Testis (tissue), 2 donors: ENCODE measurements at regions not wholly inside any gene's neighbourhood (a gene's known extent, or its start where the extent isn't known, plus 50 kb on each side); places are given as distances from the start of the nearest gene placed in this dataset.

Experiments used
- CTCF ChIP-seq, 3 experiments: fragments of 450-650 bp in 2 of 3; fragments of 200-600 bp in 1 of 3; sonication (generic) in 1 of 3; IDR thresholded peaks; one replicate each; pipeline ENCODE4 v1.5.1; 2016 to 2019; ENCODE audit warnings: antibody characterized with exemption in 3 of 3, mild to moderate bottlenecking in 2 of 3, moderate library complexity in 1 of 3
- POLR2A ChIP-seq: fragments of 450-650 bp; IDR thresholded peaks from one replicate; pipeline ENCODE4 v1.6.1; 2017; ENCODE audit warnings: antibody characterized with exemption, mild to moderate bottlenecking, moderate library complexity

GRCh38 chr20:11221046-11221445, 547.2 kb upstream of the JAG1 start:
- TF ChIP-seq POLR2A, result no peak
- no peak for TF ChIP-seq CTCF (IDR thresholded peaks at IDR 0.05)
